ENCODE measurements at regions not wholly inside any gene's neighbourhood (a gene's known extent, or its start where the extent isn't known, plus 50 kb on each side); places are given as distances from the start of the nearest gene placed in this dataset.

DNA sequence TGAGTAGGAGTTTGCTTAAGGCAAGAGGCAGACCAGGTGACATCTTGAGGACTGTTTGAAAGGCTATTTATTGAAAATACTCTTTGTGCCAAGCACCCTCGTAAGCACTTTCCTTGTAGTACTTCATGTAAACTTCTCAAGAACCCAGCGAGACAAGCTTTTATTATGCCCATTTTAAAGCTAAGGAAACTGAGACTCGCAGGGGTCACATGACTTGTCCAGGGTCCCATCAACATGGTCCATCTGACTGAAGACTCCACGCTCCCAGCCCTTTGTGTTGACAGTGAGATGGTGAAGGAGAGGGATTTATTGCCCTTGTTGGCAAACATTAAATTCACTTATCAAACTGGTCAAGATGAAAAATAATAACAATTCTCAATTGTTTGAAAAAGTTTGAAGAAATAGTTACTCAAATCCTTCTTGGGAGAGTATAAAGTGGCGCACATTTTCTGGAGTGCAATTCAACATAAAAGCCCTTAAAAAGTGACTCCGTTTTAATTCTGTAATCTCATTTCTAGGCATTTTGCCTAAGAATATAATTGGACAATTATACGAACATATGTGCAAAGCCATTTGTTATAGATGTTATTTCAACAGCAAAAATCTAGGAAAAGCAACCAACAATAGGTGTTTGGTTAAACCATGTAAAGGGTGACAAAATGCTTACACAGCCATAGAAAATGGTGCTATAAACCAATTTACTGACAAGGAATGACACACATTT lies 270.5 kb upstream of the NCKAP5 start:
- no peak for DNase-seq (ENCODE audit: low spot score)

DNA sequence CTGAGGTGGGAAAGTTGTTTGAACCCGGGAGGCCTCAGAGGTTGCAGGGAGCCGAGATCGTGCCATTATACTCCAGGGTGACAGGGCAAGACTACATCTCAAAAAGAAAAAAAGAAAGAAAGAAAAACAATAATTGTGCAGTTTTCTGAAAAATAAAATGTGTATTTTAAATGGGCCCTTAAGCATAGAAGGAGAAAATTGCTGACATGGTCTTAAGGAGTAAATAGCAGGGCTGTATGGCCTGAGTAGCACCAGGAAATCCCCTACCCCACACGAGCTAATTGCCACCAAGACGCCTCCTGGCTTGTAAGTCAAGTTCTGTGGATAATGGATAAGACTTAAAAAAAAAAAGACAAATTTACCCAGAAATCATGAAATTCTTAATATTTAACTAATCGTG lies 271.4 kb upstream of the NCKAP5 start:
- DNase-seq (ENCODE audit: low spot score): no peak

DNA sequence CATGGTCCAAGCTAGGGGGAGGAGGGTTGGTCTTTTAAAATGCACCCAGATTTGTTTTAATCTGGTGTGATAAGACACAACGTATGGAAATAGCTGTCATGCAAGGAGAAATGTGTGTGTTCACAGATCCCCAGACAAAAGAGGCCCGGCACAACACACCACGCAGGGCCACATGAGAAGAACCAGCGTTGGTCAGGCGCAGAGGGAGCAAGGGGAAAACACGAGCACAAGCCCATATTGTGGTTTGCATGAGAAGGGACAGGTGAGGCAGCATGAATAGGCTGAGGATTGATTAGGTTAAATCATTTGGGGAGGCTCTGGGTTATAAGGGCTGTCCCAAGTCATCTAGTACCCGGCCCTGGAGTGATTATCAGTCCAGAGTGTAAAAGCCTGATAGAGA lies 272.5 kb upstream of the NCKAP5 start:
- no peak for DNase-seq (ENCODE audit: low spot score)

DNA sequence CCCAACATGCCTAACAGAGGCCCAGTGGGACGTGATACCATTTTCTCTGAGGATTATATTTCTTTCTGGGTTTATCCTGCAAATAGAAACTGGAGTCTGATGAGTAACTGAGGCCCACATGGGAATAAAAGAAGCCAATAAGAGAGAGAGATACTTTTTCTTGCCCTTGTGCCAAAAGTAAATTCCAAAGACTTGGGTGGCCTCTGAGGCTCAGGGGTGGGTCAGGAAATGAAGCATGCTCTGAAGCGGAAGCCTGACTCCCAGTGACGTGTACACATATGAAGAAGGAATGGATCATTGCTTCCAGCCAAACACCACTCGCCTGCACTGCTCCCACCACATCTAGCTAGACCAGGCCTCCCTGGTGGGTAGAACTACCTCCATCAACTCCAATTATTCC lies 273.6 kb upstream of the NCKAP5 start:
- peak; percentile 58 for DNase-seq (ENCODE audit: low spot score)

DNA sequence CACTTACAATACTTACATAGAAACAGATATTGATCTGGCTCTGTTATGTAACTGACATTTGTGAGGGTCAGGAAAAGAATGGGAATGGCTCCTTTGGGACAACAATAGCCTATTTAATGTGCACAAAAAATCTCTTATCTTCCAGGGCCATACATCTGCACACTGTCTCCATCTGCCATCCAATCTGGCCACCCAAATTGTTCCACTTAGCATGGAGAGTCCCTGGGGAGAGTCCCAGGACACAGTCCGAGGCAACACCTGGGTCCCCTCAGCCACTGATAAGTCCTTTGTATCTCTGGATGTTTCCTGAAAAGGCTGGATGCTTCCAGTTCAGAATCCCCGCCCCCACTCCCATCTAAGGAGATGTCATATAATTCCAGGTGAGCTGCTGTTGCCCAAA lies 274.2 kb upstream of the NCKAP5 start:
- DNase-seq (ENCODE audit: low spot score): no peak

DNA sequence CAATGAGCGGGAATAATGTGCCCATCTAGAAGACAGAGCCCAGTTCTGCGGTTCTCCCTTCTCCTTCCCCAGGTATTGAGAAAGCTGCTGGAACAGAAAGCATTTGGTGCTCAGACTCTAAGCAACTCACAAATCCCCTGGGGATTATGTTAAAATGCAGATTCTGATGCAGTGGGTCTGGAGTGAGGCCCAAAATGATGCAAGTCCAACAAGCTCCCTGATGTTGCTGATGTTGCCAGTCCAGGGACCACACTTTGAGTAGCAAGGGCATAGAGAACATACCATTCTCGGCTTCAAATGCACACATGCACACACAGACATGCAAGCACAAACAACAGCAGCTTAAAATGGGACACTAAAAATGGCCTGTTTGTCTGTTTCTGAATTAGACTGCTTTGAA lies 274.8 kb upstream of the NCKAP5 start:
- DNase-seq (ENCODE audit: low spot score): peak; percentile 65

DNA sequence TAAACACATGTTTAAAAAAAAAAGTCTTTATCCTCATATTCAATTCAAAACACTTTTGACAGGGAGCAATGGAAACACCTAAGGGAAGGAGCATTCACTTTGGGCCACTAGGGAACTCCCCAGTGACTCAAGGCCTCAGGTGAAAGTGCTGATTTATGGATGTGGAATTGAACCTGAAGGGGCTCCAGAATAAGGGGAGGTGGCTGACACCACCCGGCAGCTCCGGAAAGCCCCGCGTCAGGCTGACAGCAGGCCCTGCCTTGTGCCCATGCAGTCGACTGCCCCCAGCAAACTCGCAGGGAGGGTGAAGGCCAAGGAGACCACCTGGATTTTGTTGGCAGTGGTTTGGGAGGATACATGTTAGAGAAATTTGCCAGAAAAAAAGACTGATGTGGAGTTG lies 275.3 kb upstream of the NCKAP5 start:
- no peak for DNase-seq (ENCODE audit: low spot score)

DNA sequence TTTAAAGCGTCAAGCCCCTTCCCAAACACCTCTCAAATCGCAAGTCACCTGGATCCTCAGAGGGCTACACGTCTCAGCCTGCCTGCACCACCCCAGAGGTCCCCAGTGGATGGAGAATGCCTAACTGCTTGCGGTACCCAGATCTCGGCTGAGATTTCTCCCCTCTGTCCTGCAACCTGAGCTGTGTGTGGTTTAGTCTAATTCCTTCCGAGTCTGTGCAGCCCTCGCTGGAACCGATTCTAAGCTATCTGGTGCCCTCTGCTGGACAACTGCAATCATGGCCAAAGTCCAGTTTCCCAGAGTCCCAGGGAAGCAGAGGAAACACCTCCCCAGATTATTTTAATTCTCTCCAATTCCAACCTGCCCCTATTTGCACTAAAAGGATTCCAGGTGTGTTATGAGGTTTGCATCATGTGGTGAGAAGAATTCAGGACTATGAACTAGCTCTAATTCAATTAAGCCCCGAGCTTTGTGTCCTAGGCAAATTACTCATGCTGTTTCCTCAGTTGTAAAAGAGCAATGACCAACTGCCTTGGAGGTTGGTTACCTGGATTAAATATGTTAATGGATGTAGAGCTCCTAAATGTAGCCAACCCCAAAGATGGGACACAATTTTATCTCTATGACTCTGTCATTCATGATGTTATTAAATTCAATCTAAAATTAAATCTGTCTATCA lies 276.1 kb upstream of the NCKAP5 start:
- DNase-seq (ENCODE audit: low spot score): peak; percentile 74

DNA sequence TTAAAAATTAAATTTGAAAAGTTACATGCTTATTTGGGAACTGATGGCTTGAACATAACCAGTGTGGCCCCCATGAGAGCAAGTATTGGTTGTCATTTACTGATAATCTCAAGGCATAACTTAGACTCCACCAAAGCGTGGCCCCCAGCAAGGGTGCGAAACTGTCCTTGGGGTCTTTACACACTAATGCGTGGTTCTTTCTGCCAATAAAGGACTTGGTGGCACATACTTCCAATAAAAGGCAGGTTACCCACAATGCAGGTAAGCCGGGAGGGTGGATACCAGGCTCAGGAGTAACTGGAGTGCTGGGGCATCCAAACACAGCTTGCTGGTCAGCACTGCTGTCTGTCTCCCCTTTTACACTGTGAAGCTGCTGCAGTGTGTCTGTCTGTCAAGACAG lies 278.2 kb upstream of the NCKAP5 start:
- DNase-seq (ENCODE audit: low spot score): no peak

DNA sequence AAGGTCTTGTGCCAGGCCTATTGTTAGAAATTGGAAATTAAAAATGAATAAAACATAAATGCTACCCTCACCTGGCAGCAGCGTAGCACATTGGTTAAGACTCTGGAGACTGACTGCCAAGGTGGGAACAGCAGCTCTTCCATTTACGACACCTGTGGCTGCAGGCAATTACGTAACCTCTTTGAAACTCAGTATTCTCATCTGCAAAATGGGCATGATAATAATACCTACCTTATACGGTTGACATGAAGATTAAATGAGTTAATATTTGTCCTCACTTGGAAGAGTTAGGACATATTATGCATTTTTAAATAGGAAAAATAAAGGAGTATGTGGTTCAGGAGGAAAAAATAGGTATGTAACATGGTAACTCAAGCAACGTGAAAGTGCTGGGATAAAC lies 279.3 kb upstream of the NCKAP5 start:
- DNase-seq (ENCODE audit: low spot score): no peak

DNA sequence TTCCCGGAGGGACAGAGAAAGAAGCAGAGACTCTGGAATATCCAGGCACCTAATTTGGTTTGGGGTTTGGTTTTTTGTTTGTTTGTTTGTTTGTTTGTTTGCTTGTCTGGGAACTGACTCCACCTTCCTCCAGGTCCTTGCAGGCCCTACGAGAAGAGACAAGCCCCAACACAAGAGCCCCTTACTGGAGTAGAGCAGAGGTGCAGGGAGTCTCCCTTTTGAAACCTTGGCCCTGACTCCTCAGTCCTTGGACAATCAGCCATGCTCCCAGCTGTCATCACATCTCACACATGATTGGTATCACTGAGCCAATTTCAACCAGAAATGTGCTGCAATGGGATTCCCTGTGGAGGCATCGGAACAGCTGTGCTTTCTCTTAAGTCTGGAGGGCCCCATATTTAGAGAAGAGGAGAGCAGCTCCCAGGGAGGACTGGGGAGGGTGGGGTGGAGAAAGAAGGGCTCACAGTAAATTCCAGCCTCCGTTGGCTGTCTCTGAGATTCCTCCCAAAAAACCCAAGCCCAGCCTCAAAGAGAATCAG lies 279.9 kb upstream of the NCKAP5 start:
- DNase-seq (ENCODE audit: low spot score): no peak

DNA sequence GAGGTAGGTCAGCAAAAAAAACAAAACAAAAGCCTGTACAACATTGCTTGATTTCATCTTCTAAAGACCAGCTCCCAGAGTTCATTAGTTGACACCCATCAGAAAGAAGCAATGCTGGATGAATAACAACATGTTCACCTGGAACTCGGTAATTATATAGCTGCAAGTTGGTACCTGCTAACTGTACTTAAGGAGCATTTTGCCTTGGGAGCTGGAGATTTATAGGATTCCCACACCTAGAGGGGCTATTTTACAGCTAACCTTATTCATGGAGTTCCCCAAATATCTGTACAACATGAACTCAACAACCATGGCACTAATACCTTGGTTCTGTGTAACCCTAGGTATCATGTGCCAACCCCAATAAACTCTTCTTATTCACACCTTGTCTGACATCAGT lies 281.1 kb upstream of the NCKAP5 start:
- no peak for DNase-seq (ENCODE audit: low spot score)

DNA sequence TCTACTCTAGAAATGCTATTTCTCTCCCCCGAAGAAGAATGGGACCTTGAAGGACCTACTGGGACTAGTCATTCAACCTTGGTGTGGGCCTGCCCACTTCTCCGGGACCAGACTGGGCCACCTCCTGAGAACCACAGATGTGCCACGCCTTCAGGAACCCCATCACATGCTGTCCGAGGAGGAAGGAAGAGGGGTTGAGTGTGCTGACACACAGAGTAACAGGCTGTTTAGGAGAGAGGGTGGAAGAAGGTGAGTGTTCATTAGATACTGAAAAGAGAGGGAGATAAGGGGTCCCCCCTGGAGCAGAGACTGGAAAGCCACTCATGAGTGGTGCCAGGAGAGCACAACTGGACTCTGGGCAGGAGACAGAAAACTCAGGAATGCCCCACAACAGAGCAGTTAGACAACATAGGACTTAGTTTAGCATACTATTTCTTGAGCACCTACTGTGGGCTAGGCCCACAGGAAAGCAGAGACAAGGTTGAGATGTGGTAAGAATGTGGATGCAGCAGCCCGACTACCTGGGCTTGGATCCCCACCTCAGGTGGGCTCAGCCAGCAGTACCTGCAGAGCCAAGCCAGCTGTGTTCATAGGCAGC lies 286.4 kb upstream of the NCKAP5 start:
- DNase-seq (ENCODE audit: low spot score): no peak

DNA sequence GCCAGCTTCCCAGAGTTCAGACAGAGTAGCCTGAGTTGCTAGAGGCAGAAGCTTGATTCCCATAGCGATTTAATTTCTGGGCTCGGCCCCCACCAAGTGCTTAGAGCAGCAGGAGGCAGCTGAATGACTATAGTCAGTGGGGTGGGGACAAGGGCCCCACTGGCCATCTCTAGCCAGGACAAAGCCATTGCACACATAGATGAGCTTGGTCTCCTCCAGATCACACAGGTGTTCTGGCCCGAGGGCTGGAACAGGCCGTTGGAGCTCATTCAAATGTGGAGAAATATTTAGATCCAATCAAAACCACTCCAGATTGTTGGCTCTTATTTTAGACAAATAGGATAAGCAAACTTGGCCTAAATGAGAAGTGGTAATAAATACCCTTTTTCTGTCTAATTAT lies 287.3 kb upstream of the NCKAP5 start:
- DNase-seq (ENCODE audit: low spot score): no peak

DNA sequence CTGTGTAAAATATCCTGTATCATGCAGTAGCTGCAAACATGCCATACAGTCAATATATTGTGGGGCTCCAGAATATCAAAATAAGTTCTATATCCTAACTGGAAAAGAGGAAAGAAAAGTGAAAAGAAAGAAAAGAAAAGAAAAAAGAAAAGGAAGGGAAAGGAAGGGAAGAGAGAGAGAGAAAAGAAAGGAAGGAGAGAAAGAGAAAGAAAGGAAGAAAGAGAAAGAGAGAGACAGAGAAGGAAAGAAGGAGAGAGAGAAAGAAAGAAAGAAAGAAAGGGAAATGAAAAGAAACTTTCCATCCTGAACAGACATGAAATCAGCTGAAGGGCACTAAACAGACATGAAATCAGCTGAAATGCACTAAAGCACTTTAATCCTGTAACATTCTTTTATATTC lies 288.4 kb upstream of the NCKAP5 start:
- no peak for DNase-seq (ENCODE audit: low spot score)

DNA sequence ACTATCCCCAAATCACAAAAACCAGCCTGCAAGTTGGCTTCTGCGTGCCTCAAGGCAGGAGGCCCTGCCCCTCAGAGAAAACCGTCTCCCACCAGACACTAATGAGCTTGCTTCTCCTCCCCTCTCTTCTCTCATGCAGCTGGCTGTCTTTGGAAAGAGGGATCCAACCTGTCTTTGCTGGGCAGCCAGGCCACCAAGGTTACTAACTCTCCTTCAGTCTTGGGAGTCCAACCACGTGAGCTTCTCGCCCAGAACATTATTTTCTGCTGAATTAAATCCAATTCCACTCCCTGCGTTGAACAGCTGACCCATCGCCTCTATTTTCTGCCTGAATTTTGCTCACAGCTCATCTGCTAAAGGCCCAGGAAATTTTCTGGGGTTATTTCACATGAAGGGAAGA lies 291.3 kb upstream of the NCKAP5 start:
- no peak for DNase-seq (ENCODE audit: low spot score)

DNA sequence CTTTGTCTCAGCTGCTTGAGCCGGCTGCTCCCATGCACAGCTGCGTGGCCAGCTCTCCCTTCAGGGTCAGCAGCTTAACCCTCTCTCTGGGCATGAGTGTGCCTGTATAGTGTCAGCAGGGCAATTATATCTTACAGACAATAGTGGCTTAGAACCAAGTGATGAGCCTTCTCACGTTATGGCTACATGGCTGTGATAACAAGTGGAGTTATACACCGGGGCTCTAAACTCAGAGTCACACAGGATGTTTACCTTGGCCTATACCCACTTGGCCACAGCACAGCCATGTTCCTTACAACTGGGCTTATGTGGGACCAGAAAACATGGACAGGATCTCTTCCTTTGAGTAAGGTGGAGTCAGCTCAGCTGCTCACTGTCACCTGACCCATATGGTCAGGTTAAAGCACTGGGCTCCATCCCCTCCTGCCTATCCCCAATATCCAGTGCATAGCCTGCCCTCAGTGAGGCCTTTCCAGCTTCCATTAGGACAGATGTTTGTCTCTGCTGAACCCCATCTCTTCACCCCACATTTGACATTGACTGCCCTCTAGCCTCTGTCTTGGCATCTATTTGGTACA lies 294.2 kb upstream of the NCKAP5 start:
- no peak for DNase-seq (ENCODE audit: low spot score)

DNA sequence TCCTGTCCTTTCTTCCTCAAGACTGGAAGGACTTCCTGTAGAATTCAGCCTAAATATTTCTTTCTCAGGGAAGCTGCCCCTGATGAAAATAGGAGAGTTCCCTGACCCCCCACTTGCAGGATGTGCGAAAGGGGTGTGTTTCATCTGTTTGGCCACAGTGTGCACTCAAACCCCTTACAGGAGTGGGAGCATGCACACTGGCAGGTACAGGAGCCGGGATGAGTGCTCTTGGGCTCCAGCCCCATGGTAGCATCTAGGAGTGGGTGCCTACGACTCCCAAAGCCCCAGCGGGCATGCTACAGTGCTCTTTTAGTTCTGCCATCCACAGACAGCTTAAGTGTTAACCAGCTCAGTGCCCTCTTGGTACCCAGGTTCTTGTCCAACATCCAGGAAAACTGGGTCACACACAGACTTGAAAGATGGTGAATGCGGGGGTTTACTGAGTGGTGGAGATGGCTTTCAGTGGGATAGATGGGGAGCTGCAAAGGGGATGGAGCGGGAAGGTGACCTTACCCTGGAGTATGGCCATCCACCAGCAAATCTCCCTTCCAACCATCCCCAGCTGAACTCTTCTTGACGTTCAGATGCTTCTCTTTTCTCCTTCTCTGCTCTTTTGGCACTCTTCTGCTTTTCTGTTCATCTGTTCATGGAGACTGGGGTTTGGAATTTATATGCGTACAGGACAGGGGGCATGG lies 295.0 kb upstream of the NCKAP5 start:
- no peak for DNase-seq (ENCODE audit: low spot score)

DNA sequence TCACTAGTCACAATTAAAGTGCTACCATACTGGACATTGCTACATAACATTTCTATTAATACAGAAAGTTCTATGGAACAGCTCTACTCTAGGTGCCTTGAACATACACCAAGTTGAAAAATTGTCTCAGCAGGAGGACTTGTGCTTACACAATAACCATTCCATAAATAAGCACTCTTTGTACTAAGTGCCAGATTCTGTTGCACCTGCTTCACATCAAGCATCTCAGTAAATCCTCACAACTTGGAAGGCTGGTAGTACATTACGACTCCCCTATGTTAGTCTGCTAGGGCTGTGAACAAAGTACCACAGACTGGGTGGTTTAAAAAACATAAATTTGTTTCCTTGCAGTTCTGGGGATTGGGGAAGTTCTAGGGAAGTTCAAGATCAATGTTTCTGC lies 296.9 kb upstream of the NCKAP5 start:
- no peak for DNase-seq (ENCODE audit: low spot score)

DNA sequence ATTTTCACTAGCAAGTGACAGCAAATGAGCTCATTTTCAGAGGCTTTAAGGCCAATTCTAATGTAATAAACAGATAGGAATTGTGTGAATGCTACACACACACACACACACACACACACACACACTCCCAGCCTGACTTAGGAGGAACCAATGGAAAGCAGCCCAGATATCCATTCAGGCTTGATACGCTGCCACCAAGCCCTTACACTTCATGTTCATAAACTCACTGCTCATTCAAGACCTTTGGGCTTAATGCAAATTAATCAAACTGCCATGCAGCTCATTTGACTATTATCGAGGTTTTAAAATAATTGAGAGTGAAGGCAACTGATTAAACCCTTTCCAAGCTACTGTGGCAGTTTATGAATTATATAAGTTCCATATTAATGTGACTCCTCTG lies 298.9 kb upstream of the NCKAP5 start:
- no peak for DNase-seq (ENCODE audit: low spot score)

DNA sequence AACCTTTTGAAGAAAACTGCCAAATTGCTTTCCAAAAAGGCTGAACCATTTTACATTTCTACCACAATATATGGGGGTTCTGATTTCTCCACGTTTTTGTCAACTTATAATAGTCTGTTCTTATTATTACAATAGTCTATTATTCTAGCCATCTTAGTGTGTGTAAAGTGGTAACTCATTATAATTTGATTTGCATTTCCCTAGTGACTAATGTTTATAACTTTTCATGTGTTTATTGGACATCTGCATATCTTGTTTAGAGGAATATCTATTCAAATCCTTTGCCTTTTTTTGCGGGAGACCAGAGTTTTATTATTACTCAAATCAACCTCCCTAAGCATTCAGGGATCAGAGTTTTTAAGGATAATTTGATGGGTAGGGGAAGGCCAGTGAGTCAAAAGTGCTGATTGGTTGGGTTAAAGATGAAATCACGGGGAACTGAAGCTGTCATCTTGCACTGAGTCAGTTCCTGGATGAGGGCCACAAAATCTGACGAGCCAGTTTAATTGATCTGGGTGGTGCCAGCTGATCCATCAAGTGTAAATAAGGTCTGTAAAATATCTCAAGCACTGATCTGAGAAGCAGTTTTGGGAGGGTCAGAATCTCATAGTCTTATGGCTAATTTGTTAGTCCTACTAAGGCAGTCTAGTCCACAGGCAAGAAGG lies 303.4 kb upstream of the NCKAP5 start:
- no peak for DNase-seq (ENCODE audit: low spot score)

All from umbilical cord (tissue), 1 donor.